ENCODE measurements at regions not wholly inside any gene's neighbourhood (a gene's known extent, or its start where the extent isn't known, plus 50 kb on each side); places are given as distances from the start of the nearest gene placed in this dataset.

- Histone ChIP-seq H3K9me3 (ENCODE audit: control insufficient read depth, low read length) (no peaks in the 10 kb centered on the region), H3K36me3 (ENCODE audit: control insufficient read depth, insufficient read depth, low read length) (no peaks in the 10 kb centered on the region), H3K4me3 (ENCODE audit: insufficient read depth, low read depth, low read length) (no peak overlapping the region), H3K4me1 (ENCODE audit: control insufficient read depth, insufficient read depth, low read length) (no peaks in the 10 kb centered on the region), H3K27ac (ENCODE audit: insufficient read depth, low read depth, low read length, poor library complexity, severe bottlenecking) (no peak overlapping the region), H3K27me3 (ENCODE audit: control insufficient read depth, insufficient read depth, low read length, poor library complexity, severe bottlenecking) (no peaks in the 10 kb centered on the region)
- 0% methylated on average over 1 of the region's 1 CpG for WGBS, 2 experiments
Observed at GRCh38 chr3:99543796-99544195, 94.6 kb upstream of the COL8A1 start.

GRCh38 chr3:99542767-99543518, 95.5 kb upstream of the COL8A1 start:
- WGBS, 2 experiments = 80 to 92% methylated on average over 3 to 4 of the region's 4 CpGs
- Histone ChIP-seq H3K27me3 (ENCODE audit: control insufficient read depth, insufficient read depth, low read length, poor library complexity, severe bottlenecking) (no peaks in the 10 kb centered on the region), H3K9me3 (ENCODE audit: control insufficient read depth, low read length) (no peaks in the 10 kb centered on the region), H3K4me3 (ENCODE audit: insufficient read depth, low read depth, low read length) (no peak overlapping the region), H3K4me1 (ENCODE audit: control insufficient read depth, insufficient read depth, low read length) (no peaks in the 10 kb centered on the region), H3K36me3 (ENCODE audit: control insufficient read depth, insufficient read depth, low read length) (no peaks in the 10 kb centered on the region), H3K27ac (ENCODE audit: insufficient read depth, low read depth, low read length, poor library complexity, severe bottlenecking) (no peak overlapping the region)

GRCh38 chr3:99541181-99541580, 97.2 kb upstream of the COL8A1 start:
- no peaks in the 10 kb centered on the region for H3K4me1 ChIP-seq (ENCODE audit: control insufficient read depth, insufficient read depth, low read length)
- no peaks in the 10 kb centered on the region for H3K9me3 ChIP-seq (ENCODE audit: control insufficient read depth, low read length)
- no peaks in the 10 kb centered on the region for H3K36me3 ChIP-seq (ENCODE audit: control insufficient read depth, insufficient read depth, low read length)
- H3K4me3 ChIP-seq (ENCODE audit: insufficient read depth, low read depth, low read length) = no peak overlapping the region
- WGBS, 2 experiments = 93 to 100% methylated on average over 1 of the region's 1 CpG
- H3K27me3 ChIP-seq (ENCODE audit: control insufficient read depth, insufficient read depth, low read length, poor library complexity, severe bottlenecking) = no peaks in the 10 kb centered on the region
- no peak overlapping the region for H3K27ac ChIP-seq (ENCODE audit: insufficient read depth, low read depth, low read length, poor library complexity, severe bottlenecking)

- no peaks in the 10 kb centered on the region for H3K4me1 ChIP-seq (ENCODE audit: control insufficient read depth, insufficient read depth, low read length)
- 82 to 83% methylated on average over 4 of the region's 4 CpGs for WGBS, 2 experiments
- no peaks in the 10 kb centered on the region for H3K36me3 ChIP-seq (ENCODE audit: control insufficient read depth, insufficient read depth, low read length)
- H3K27ac ChIP-seq (ENCODE audit: insufficient read depth, low read depth, low read length, poor library complexity, severe bottlenecking) = no peak overlapping the region
- H3K27me3 ChIP-seq (ENCODE audit: control insufficient read depth, insufficient read depth, low read length, poor library complexity, severe bottlenecking) = no peaks in the 10 kb centered on the region
- no peak overlapping the region for H3K4me3 ChIP-seq (ENCODE audit: insufficient read depth, low read depth, low read length)
- H3K9me3 ChIP-seq (ENCODE audit: control insufficient read depth, low read length) = no peaks in the 10 kb centered on the region
Observed at GRCh38 chr3:99537416-99537815, 101.0 kb upstream of the COL8A1 start.

GRCh38 chr3:99536555-99537314, 101.7 kb upstream of the COL8A1 start:
- H3K27ac ChIP-seq (ENCODE audit: insufficient read depth, low read depth, low read length, poor library complexity, severe bottlenecking) = no peak overlapping the region
- no peak overlapping the region for H3K4me3 ChIP-seq (ENCODE audit: insufficient read depth, low read depth, low read length)
- no peaks in the 10 kb centered on the region for H3K9me3 ChIP-seq (ENCODE audit: control insufficient read depth, low read length)
- no peaks in the 10 kb centered on the region for H3K4me1 ChIP-seq (ENCODE audit: control insufficient read depth, insufficient read depth, low read length)
- WGBS, 2 experiments = 90 to 92% methylated on average over 2 of the region's 2 CpGs
- H3K36me3 ChIP-seq (ENCODE audit: control insufficient read depth, insufficient read depth, low read length) = no peaks in the 10 kb centered on the region
- no peaks in the 10 kb centered on the region for H3K27me3 ChIP-seq (ENCODE audit: control insufficient read depth, insufficient read depth, low read length, poor library complexity, severe bottlenecking)

- Histone ChIP-seq H3K4me1 (ENCODE audit: control insufficient read depth, insufficient read depth, low read length) (no peaks in the 10 kb centered on the region), H3K36me3 (ENCODE audit: control insufficient read depth, insufficient read depth, low read length) (no peaks in the 10 kb centered on the region), H3K9me3 (ENCODE audit: control insufficient read depth, low read length) (no peaks in the 10 kb centered on the region), H3K27me3 (ENCODE audit: control insufficient read depth, insufficient read depth, low read length, poor library complexity, severe bottlenecking) (no peaks in the 10 kb centered on the region), H3K4me3 (ENCODE audit: insufficient read depth, low read depth, low read length) (no peak overlapping the region), H3K27ac (ENCODE audit: insufficient read depth, low read depth, low read length, poor library complexity, severe bottlenecking) (no peak overlapping the region)
- WGBS, 2 experiments = 80 to 82% methylated on average over 1 to 2 of the region's 2 CpGs
Observed at GRCh38 chr3:99534951-99535704, 103.3 kb upstream of the COL8A1 start.

GRCh38 chr3:99532246-99532645, 106.1 kb upstream of the COL8A1 start:
- Histone ChIP-seq H3K9me3 (ENCODE audit: control insufficient read depth, low read length) (no peaks in the 10 kb centered on the region), H3K36me3 (ENCODE audit: control insufficient read depth, insufficient read depth, low read length) (no peaks in the 10 kb centered on the region), H3K27ac (ENCODE audit: insufficient read depth, low read depth, low read length, poor library complexity, severe bottlenecking) (no peak overlapping the region), H3K4me1 (ENCODE audit: control insufficient read depth, insufficient read depth, low read length) (no peaks in the 10 kb centered on the region), H3K4me3 (ENCODE audit: insufficient read depth, low read depth, low read length) (no peak overlapping the region), H3K27me3 (ENCODE audit: control insufficient read depth, insufficient read depth, low read length, poor library complexity, severe bottlenecking) (no peaks in the 10 kb centered on the region)
- 17 to 32% methylated on average over 2 of the region's 2 CpGs for WGBS, 2 experiments

GRCh38 chr3:99529265-99529664, 109.1 kb upstream of the COL8A1 start:
- WGBS, 2 experiments = 71 to 93% methylated on average over 1 of the region's 1 CpG
- H3K4me1 ChIP-seq (ENCODE audit: control insufficient read depth, insufficient read depth, low read length) = no peaks in the 10 kb centered on the region
- no peaks in the 10 kb centered on the region for H3K27me3 ChIP-seq (ENCODE audit: control insufficient read depth, insufficient read depth, low read length, poor library complexity, severe bottlenecking)
- H3K27ac ChIP-seq (ENCODE audit: insufficient read depth, low read depth, low read length, poor library complexity, severe bottlenecking) = no peak overlapping the region
- H3K4me3 ChIP-seq (ENCODE audit: insufficient read depth, low read depth, low read length) = no peak overlapping the region
- no peaks in the 10 kb centered on the region for H3K36me3 ChIP-seq (ENCODE audit: control insufficient read depth, insufficient read depth, low read length)
- no peaks in the 10 kb centered on the region for H3K9me3 ChIP-seq (ENCODE audit: control insufficient read depth, low read length)

GRCh38 chr3:99526921-99527320, 111.5 kb upstream of the COL8A1 start:
- H3K9me3 ChIP-seq (ENCODE audit: control insufficient read depth, low read length) = no peaks in the 10 kb centered on the region
- H3K27me3 ChIP-seq (ENCODE audit: control insufficient read depth, insufficient read depth, low read length, poor library complexity, severe bottlenecking) = no peaks in the 10 kb centered on the region
- 89% methylated on average over 4 of the region's 4 CpGs for WGBS, 2 experiments
- no peaks in the 10 kb centered on the region for H3K4me1 ChIP-seq (ENCODE audit: control insufficient read depth, insufficient read depth, low read length)
- no peaks in the 10 kb centered on the region for H3K36me3 ChIP-seq (ENCODE audit: control insufficient read depth, insufficient read depth, low read length)
- no peak overlapping the region for H3K27ac ChIP-seq (ENCODE audit: insufficient read depth, low read depth, low read length, poor library complexity, severe bottlenecking)
- no peak overlapping the region for H3K4me3 ChIP-seq (ENCODE audit: insufficient read depth, low read depth, low read length)

GRCh38 chr3:99524559-99524958, 113.8 kb upstream of the COL8A1 start:
- H3K4me3 ChIP-seq (ENCODE audit: insufficient read depth, low read depth, low read length) = no peak overlapping the region
- H3K27ac ChIP-seq (ENCODE audit: insufficient read depth, low read depth, low read length, poor library complexity, severe bottlenecking) = no peak overlapping the region
- H3K4me1 ChIP-seq (ENCODE audit: control insufficient read depth, insufficient read depth, low read length) = no peaks in the 10 kb centered on the region
- H3K27me3 ChIP-seq (ENCODE audit: control insufficient read depth, insufficient read depth, low read length, poor library complexity, severe bottlenecking) = no peaks in the 10 kb centered on the region
- H3K36me3 ChIP-seq (ENCODE audit: control insufficient read depth, insufficient read depth, low read length) = no peaks in the 10 kb centered on the region
- H3K9me3 ChIP-seq (ENCODE audit: control insufficient read depth, low read length) = no peaks in the 10 kb centered on the region
